MM.1S (cell line): ENCODE measurements at regions not wholly inside any gene's neighbourhood (a gene's known extent, or its start where the extent isn't known, plus 50 kb on each side); places are given as distances from the start of the nearest gene placed in this dataset.
"Not testable (repeated sequence)": the region's sequence is repeated elsewhere in the genome, so short reads cannot be mapped to it uniquely, and the experiment has no call there.

Source experiments
- CTCF ChIP-seq: fragments of 300-600 bp; sonication (generic); IDR thresholded peaks from 2 replicates; pipeline ENCODE4 v1.5.1; 2016; ENCODE audit warnings: antibody characterized with exemption, low read length, mixed read lengths
- EZH2 ChIP-seq: fragments of 300-600 bp; sonication (generic); optimal IDR thresholded peaks from 2 replicates; pipeline ENCODE3; 2017; ENCODE audit warnings: low read depth, mild to moderate bottlenecking, antibody characterized with exemption, low read length, mixed read lengths
- EZH2phosphoT487 ChIP-seq: fragments of 300-600 bp; sonication (generic); IDR thresholded peaks from 2 replicates; pipeline ENCODE4 v1.6.1; 2018; ENCODE audit warnings: antibody characterized with exemption, low read length

GRCh38 chr22:22369219-22369963, 124.8 kb downstream of the VPREB1 start:
- not testable (repeated sequence) for TF ChIP-seq CTCF, EZH2, EZH2phosphoT487
